ENCODE measurements at regions not wholly inside any gene's neighbourhood (a gene's known extent, or its start where the extent isn't known, plus 50 kb on each side); places are given as distances from the start of the nearest gene placed in this dataset.
A peak's percentile ranks its signal among the peaks of the same experiment; 100 is the strongest.

- Histone ChIP-seq H3F3A (ENCODE audit: low read depth) (no peaks in the 10 kb centered on the region), H3K4me3 (ENCODE audit: low read length, poor library complexity, severe bottlenecking) (no peak overlapping the region), H3K4me1 (ENCODE audit: insufficient read depth, low read length, poor library complexity, severe bottlenecking) (no peaks in the 10 kb centered on the region), H3K9me2 (replicated peaks; ENCODE audit: low read depth, low read length) (no peaks in the 10 kb centered on the region), H3K9ac (ENCODE audit: low read depth, low read length, poor library complexity, severe bottlenecking) (no peak overlapping the region), H3K9me3 (ENCODE audit: insufficient read depth, low read depth, low read length) (no peaks in the 10 kb centered on the region; the same call in 1 of the 2 replicates), H3K4me2 (ENCODE audit: low read depth, low read length, poor library complexity, severe bottlenecking) (no peak overlapping the region), H4K20me1 (ENCODE audit: insufficient read depth, low read length, poor library complexity, severe bottlenecking) (no peaks in the 10 kb centered on the region), H3K79me2 (ENCODE audit: insufficient read depth, low read length) (no peaks in the 10 kb centered on the region), H3K27me3 (ENCODE audit: insufficient read depth, low read length, poor library complexity, severe bottlenecking) (no peaks in the 10 kb centered on the region), H3K36me3 (ENCODE audit: insufficient read depth, low read length) (no peaks in the 10 kb centered on the region), H2AFZ (ENCODE audit: low read length) (no peak overlapping the region)
- TF ChIP-seq CTCF (conservative IDR thresholded peaks at IDR 0.05; ENCODE audit: low read length) (no peak), EZH2phosphoT487 (IDR thresholded peaks at IDR 0.05; ENCODE audit: borderline replicate concordance) (no peak)
These were observed 252.7 kb downstream of the NR4A2 start for GRCh38 chr2:156079845-156080244.

- Histone ChIP-seq H2AFZ (ENCODE audit: low read length) (no peak overlapping the region), H3K9me2 (replicated peaks; ENCODE audit: low read depth, low read length) (no peaks in the 10 kb centered on the region), H3F3A (ENCODE audit: low read depth) (no peaks in the 10 kb centered on the region), H3K9me3 (ENCODE audit: insufficient read depth, low read depth, low read length) (no peaks in the 10 kb centered on the region), H3K4me3 (ENCODE audit: low read length, poor library complexity, severe bottlenecking) (no peak overlapping the region), H4K20me1 (ENCODE audit: insufficient read depth, low read length, poor library complexity, severe bottlenecking) (no peaks in the 10 kb centered on the region), H3K9ac (ENCODE audit: low read depth, low read length, poor library complexity, severe bottlenecking) (no peak overlapping the region), H3K36me3 (ENCODE audit: insufficient read depth, low read length) (no peaks in the 10 kb centered on the region), H3K4me2 (ENCODE audit: low read depth, low read length, poor library complexity, severe bottlenecking) (no peak overlapping the region), H3K79me2 (ENCODE audit: insufficient read depth, low read length) (no peaks in the 10 kb centered on the region), H3K27me3 (ENCODE audit: insufficient read depth, low read length, poor library complexity, severe bottlenecking) (no peaks in the 10 kb centered on the region), H3K4me1 (ENCODE audit: insufficient read depth, low read length, poor library complexity, severe bottlenecking) (no peaks in the 10 kb centered on the region)
- no peak for TF ChIP-seq EZH2phosphoT487 (IDR thresholded peaks at IDR 0.05; ENCODE audit: borderline replicate concordance)
- no peak for TF ChIP-seq CTCF (conservative IDR thresholded peaks at IDR 0.05; ENCODE audit: low read length)
These were observed 255.3 kb downstream of the NR4A2 start for GRCh38 chr2:156077041-156077742.

GRCh38 chr2:156065912-156066311, 266.6 kb downstream of the NR4A2 start:
- no peak overlapping the region for H3K9ac ChIP-seq (ENCODE audit: low read depth, low read length, poor library complexity, severe bottlenecking)
- H3K79me2 ChIP-seq (ENCODE audit: insufficient read depth, low read length), result no peaks in the 10 kb centered on the region
- no peaks in the 10 kb centered on the region for H3K9me2 ChIP-seq (replicated peaks; ENCODE audit: low read depth, low read length)
- H3K27me3 ChIP-seq (ENCODE audit: insufficient read depth, low read length, poor library complexity, severe bottlenecking), result no peaks in the 10 kb centered on the region
- H3K4me2 ChIP-seq (ENCODE audit: low read depth, low read length, poor library complexity, severe bottlenecking), result no peak overlapping the region
- H3K36me3 ChIP-seq (ENCODE audit: insufficient read depth, low read length), result no peaks in the 10 kb centered on the region
- H2AFZ ChIP-seq (ENCODE audit: low read length), result no peak overlapping the region
- no peaks in the 10 kb centered on the region for H4K20me1 ChIP-seq (ENCODE audit: insufficient read depth, low read length, poor library complexity, severe bottlenecking)
- H3K4me1 ChIP-seq (ENCODE audit: insufficient read depth, low read length, poor library complexity, severe bottlenecking), result no peaks in the 10 kb centered on the region
- H3K4me3 ChIP-seq (ENCODE audit: low read length, poor library complexity, severe bottlenecking), result no peak overlapping the region
- peak; percentile 50 for TF ChIP-seq CTCF (conservative IDR thresholded peaks at IDR 0.05; ENCODE audit: low read length)
- TF ChIP-seq EZH2phosphoT487 (IDR thresholded peaks at IDR 0.05; ENCODE audit: borderline replicate concordance), result no peak
- H3F3A ChIP-seq (ENCODE audit: low read depth), result no peaks in the 10 kb centered on the region
- no peaks in the 10 kb centered on the region for H3K9me3 ChIP-seq (ENCODE audit: insufficient read depth, low read depth, low read length)
